Cardiac muscle cell (in vitro differentiated cells and primary cell): ENCODE measurements at regions not wholly inside any gene's neighbourhood (a gene's known extent, or its start where the extent isn't known, plus 50 kb on each side); places are given as distances from the start of the nearest gene placed in this dataset.
"Not testable (repeated sequence)": the region's sequence is repeated elsewhere in the genome, so short reads cannot be mapped to it uniquely, and the experiment has no call there.

Experiments
- DNase-seq, 2 donors: peaks; one replicate each; pipeline versions ENCODE4 v3.0.0 to v3.0.0-alpha.2; 2010 to 2017; ENCODE audit warnings: low read depth in 1 of 2, low spot score in 1 of 2
- H3K27ac ChIP-seq: fragments of 200-600 bp; sonication (generic); 2 replicates; pipeline ENCODE4 v1.5.1; 2016
- H3K27me3 ChIP-seq: fragments of 200-600 bp; sonication (generic); 2 replicates; pipeline ENCODE4 v1.6.0; 2016; ENCODE audit warnings: control low read depth
- H3K36me3 ChIP-seq: fragments of 200-600 bp; sonication (generic); 2 replicates; pipeline ENCODE4 v1.5.1; 2016; ENCODE audit warnings: control low read depth
- H3K4me1 ChIP-seq: fragments of 200-600 bp; sonication (generic); 2 replicates; pipeline ENCODE4 v1.8.1; 2017; ENCODE audit warnings: low read depth, mild to moderate bottlenecking, mixed run types
- H3K4me3 ChIP-seq: fragments of 200-600 bp; sonication (generic); 2 replicates; pipeline ENCODE4 v1.5.1; 2016; ENCODE audit warnings: mild to moderate bottlenecking
- H3K9me3 ChIP-seq: fragments of 200-600 bp; sonication (generic); 2 replicates; pipeline ENCODE4 v1.5.1; 2017; ENCODE audit warnings: low read depth, mild to moderate bottlenecking, control low read depth

- not testable (repeated sequence) for H3K27me3 ChIP-seq, H3K36me3 ChIP-seq, H3K4me3 ChIP-seq, H3K9me3 ChIP-seq, DNase-seq, H3K27ac ChIP-seq, H3K4me1 ChIP-seq
These were observed 99.9 kb downstream of the ATP6V0E2 start for GRCh38 chr7:149973681-149974080.

- not testable (repeated sequence) for H3K4me3 ChIP-seq, H3K9me3 ChIP-seq, H3K27me3 ChIP-seq, H3K4me1 ChIP-seq, H3K27ac ChIP-seq, H3K36me3 ChIP-seq, DNase-seq
These were observed 101.8 kb downstream of the ATP6V0E2 start for GRCh38 chr7:149975608-149976007.

GRCh38 chr7:149978537-149978936 lies 104.8 kb downstream of the ATP6V0E2 start:
- H3K27me3 ChIP-seq, DNase-seq, H3K9me3 ChIP-seq, H3K27ac ChIP-seq, H3K4me1 ChIP-seq, H3K4me3 ChIP-seq, H3K36me3 ChIP-seq: not testable (repeated sequence)

- H3K4me1 ChIP-seq, H3K27me3 ChIP-seq, H3K4me3 ChIP-seq, DNase-seq, H3K27ac ChIP-seq, H3K36me3 ChIP-seq, H3K9me3 ChIP-seq: not testable (repeated sequence)
These were observed 105.2 kb downstream of the ATP6V0E2 start for GRCh38 chr7:149978944-149979343.

GRCh38 chr7:149982537-149983112 lies 108.9 kb downstream of the ATP6V0E2 start:
- H3K27me3 ChIP-seq, H3K4me3 ChIP-seq, H3K4me1 ChIP-seq, DNase-seq, H3K27ac ChIP-seq, H3K36me3 ChIP-seq, H3K9me3 ChIP-seq: not testable (repeated sequence)

- not testable (repeated sequence) for H3K9me3 ChIP-seq, H3K4me3 ChIP-seq, H3K4me1 ChIP-seq, H3K27ac ChIP-seq, DNase-seq, H3K27me3 ChIP-seq, H3K36me3 ChIP-seq
These were observed 113.1 kb downstream of the ATP6V0E2 start for GRCh38 chr7:149986866-149987265.

GRCh38 chr7:149991652-149992302 lies 118.0 kb downstream of the ATP6V0E2 start:
- not testable (repeated sequence) for H3K9me3 ChIP-seq, H3K27ac ChIP-seq, H3K4me3 ChIP-seq, H3K27me3 ChIP-seq, H3K4me1 ChIP-seq, H3K36me3 ChIP-seq, DNase-seq

GRCh38 chr7:149992366-149992765 lies 118.6 kb downstream of the ATP6V0E2 start:
- H3K36me3 ChIP-seq, H3K27me3 ChIP-seq, H3K4me1 ChIP-seq, H3K9me3 ChIP-seq, DNase-seq, H3K4me3 ChIP-seq, H3K27ac ChIP-seq: not testable (repeated sequence)

- H3K9me3 ChIP-seq, H3K36me3 ChIP-seq, H3K27ac ChIP-seq: not testable (repeated sequence)
These were observed 121.7 kb downstream of the ATP6V0E2 start for GRCh38 chr7:149995369-149996026.

GRCh38 chr7:150000780-150001599 lies 127.2 kb downstream of the ATP6V0E2 start:
- not testable (repeated sequence) for H3K27me3 ChIP-seq, H3K27ac ChIP-seq, H3K4me1 ChIP-seq, H3K4me3 ChIP-seq, DNase-seq, H3K9me3 ChIP-seq, H3K36me3 ChIP-seq

More at GRCh38 chr7:149995369-149996026, 121.7 kb downstream of the ATP6V0E2 start:
- H3K4me1 ChIP-seq, H3K27me3 ChIP-seq, DNase-seq, H3K4me3 ChIP-seq: not testable (repeated sequence)
